GM18505 (cell line): ENCODE measurements at regions not wholly inside any gene's neighbourhood (a gene's known extent, or its start where the extent isn't known, plus 50 kb on each side); places are given as distances from the start of the nearest gene placed in this dataset.
"Not testable (repeated sequence)": the region's sequence is repeated elsewhere in the genome, so short reads cannot be mapped to it uniquely, and the experiment has no call there.

Experiments used
- ATAC-seq: cut with Tn5 transposase; IDR thresholded peaks from one replicate; pipeline ENCODE4 v1.9.1; 2021; ENCODE audit not compliant: unreplicated experiment
- POLR2A ChIP-seq: IDR thresholded peaks from 4 replicates; pipeline ENCODE4 v1.6.1; 2011; ENCODE audit warnings: borderline replicate concordance; ENCODE audit not compliant: insufficient read depth, insufficient read length; ENCODE audit errors: extremely low read depth

GRCh38 chr4:183011213-183011907, 87.7 kb upstream of the WWC2 start:
- TF ChIP-seq POLR2A: no peak
- no peak for ATAC-seq

DNA sequence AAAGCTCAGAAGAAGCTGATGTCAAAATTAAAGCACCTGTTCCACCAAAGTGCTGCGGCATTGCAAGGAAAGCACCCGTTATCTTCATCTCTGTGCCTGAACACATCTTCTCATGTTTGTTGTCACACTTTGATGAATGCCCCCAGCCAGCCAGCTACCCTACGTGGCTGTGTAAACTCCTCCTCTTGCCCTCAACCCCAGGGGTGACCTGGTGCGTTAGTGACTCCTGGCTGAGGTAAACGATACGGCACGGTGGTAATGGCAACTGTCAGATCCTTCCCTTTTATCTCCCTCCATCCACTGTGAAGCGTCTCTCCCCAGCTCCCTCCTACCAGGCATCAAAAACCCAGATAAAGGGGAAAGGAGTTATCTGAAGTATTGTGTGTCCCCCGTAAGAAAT, 90.6 kb upstream of the WWC2 start:
- no peak for TF ChIP-seq POLR2A

GRCh38 chr4:183004370-183004769, 87.2 kb upstream of the DCTD start:
- not testable (repeated sequence) for ATAC-seq

More for the DNA sequence above, 90.6 kb upstream of the WWC2 start:
- ATAC-seq: no peak

DNA sequence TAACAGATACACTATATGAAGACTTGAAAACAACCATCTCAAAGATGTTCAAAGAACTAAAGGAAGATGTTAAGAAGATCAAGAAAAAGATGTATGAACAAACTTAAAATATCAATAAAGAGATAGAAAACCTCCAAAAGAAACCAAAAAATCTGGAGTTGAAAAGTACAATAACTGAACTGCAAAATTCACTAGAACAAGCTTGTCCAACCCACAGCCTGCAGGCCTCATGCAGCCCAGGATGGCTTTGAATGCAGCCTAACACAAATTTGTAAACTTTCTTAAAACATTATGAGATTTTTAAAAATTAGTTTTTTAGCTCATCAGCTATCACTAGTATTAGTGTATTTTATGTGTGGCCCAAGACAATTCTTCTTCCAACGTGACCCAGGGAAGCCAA, 77.0 kb upstream of the DCTD start:
- ATAC-seq: no peak
- TF ChIP-seq POLR2A: no peak

DNA sequence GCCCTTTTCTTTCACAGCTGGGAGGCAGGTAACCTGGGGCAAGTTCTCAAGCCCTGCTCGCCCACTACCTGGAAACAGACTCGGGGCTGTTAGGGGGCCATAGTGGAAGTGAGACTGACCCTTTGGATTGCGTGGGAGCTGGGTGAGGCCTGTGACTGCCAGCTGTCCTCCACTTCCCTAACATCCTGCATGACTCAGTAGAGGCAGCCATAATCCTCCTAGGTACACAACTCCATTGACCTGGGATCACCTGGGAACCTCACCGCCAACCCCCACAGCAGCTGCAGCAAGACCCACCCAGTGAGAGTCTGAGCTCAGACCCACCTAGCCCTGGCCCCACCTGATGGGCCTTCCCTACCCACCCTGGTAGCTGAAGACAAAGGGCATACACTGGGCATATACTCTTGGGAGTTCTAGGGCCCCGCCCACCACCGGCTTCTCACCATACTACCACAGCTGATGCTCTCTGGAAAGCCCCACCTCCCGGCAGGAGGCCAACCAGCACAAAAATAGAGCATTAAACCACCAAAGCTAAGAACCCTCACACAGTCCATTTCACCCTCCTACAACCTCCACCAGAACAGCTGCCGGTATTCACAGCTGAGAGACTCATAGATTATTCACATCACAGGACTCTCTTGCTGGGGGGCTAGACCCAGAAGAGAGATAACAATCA, 61.1 kb upstream of the DCTD start:
- TF ChIP-seq POLR2A: no peak
- ATAC-seq: peak; percentile 84

DNA sequence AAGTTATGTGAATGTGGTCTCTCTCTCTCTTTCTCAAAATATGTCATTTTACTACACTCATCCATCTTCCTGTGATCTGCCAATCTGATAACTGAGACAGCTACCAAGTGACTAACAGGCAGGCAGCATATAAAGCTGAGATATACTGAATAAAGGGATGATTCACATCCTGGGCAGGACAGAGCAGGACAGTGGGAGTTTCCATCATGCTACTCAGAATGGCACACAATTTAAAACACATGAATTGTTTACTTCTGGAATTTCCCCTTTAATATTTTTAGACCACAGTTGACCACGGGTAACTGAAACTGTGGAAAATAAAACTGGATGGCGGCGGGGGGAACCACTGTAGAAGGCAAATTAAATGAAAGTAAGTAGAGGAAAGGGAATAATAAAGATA, 58.6 kb upstream of the DCTD start:
- no peak for TF ChIP-seq POLR2A
- peak; percentile 57 for ATAC-seq

- no peak for ATAC-seq
- no peak for TF ChIP-seq POLR2A
These were observed 56.8 kb upstream of the DCTD start for GRCh38 chr4:182973941-182974340.

DNA sequence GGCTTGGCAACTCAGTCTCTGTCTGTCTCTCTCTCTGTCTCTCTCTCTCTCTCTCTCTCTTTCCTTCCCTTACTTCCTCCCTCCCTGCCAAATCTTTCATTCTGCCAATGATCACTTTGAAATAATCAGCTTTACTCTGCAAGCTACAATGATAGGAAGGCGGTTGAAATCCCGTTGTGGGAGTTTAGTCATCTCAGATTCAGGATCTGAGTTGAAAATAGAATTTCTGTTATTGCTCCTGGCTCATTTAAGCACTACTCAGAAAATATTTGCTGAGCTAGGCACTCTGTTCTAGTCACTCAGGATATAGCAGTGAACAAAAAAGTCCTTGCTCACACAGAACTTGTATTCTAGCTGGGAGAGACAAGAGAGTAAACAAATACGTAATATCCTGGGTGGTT, 56.3 kb upstream of the DCTD start:
- no peak for ATAC-seq

DNA sequence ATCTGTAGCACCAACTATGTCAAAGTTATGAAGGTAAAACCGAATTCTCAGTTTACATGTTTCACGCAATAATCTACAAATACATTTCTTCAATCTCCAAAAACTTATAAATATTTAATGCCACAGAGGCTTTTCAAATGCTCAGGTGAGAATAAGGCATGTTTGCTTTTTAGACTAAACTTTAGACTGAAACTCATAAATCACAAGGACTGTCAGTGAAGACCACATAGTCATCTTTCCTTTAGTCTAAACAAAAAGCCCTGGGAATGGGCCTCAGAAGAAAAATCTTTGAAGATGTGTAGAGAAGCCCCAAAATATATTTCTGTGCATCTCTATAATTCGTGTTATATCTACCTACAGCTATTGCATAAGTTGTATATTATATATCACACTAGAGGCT, 54.5 kb upstream of the DCTD start:
- ATAC-seq: no peak
- no peak for TF ChIP-seq POLR2A

More for the DNA sequence above, 56.3 kb upstream of the DCTD start:
- TF ChIP-seq POLR2A: no peak

- ATAC-seq: peak; percentile 85
- no peak for TF ChIP-seq POLR2A
These were observed 52.6 kb upstream of the DCTD start for GRCh38 chr4:182969651-182970279.

- peak; percentile 84 for ATAC-seq
- no peak for TF ChIP-seq POLR2A
These were observed 51.9 kb upstream of the DCTD start for GRCh38 chr4:182968917-182969650.

DNA sequence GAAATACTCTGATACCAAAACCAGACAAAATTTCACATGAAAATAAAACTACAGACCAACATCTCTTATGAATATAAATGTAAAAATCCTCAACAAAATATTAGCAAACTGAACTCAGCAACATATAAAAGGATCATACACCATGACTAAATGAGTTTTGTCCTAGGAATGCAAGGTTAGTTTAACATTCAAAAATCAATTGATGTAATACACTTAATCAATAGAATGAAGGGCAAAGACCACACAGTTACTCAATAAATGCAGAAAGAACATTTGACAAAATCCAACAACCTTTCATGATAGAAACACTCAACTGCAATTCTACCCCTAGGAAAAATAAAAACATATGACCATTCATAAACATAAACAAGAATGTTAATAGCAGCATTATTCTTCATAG, 50.2 kb upstream of the DCTD start:
- no peak for TF ChIP-seq POLR2A
- no peak for ATAC-seq
